ENCODE measurements at regions not wholly inside any gene's neighbourhood (a gene's known extent, or its start where the extent isn't known, plus 50 kb on each side); places are given as distances from the start of the nearest gene placed in this dataset.
A peak's percentile ranks its signal among the peaks of the same experiment; 100 is the strongest.

DNA sequence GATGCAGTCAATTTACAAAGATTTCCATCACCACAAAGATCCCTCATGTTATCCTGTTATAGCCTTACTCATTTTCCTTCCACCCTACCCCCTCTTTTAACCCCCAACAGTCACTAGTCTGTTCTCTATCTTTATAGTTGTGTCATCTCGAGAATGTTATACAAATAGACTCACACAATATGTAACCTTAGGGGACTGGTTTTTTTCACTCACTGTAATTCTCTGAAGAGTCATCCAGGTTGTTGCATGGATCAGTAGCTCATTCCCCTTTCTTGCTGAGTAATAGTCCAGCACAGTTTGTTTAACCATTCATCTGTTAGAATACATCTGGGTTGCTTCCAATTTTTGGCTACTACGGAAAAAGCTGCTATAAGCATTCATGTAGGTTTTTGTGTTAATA is 121.1 kb upstream of the PDE1C start:
- no peaks in the 10 kb centered on the region for H3K4me1 ChIP-seq (ENCODE audit: control insufficient read depth, insufficient read depth, low read length, unreplicated experiment)
- no peaks in the 10 kb centered on the region for H3K36me3 ChIP-seq (ENCODE audit: insufficient read depth, low read length)
- H2AFZ ChIP-seq (ENCODE audit: low read length, unreplicated experiment), result no peak overlapping the region
- H3K27ac ChIP-seq (ENCODE audit: low read depth, low read length), result no peak overlapping the region
- H3K27me3 ChIP-seq (ENCODE audit: insufficient read depth, low read length), result peaks cover 5% of the 10 kb centered on the region; the same call in 1 of the 2 replicates
- H3K4me3 ChIP-seq (ENCODE audit: low read depth, low read length), result no peak overlapping the region
- H3K79me2 ChIP-seq (ENCODE audit: control insufficient read depth, insufficient read depth, low read length, unreplicated experiment), result no peaks in the 10 kb centered on the region

DNA sequence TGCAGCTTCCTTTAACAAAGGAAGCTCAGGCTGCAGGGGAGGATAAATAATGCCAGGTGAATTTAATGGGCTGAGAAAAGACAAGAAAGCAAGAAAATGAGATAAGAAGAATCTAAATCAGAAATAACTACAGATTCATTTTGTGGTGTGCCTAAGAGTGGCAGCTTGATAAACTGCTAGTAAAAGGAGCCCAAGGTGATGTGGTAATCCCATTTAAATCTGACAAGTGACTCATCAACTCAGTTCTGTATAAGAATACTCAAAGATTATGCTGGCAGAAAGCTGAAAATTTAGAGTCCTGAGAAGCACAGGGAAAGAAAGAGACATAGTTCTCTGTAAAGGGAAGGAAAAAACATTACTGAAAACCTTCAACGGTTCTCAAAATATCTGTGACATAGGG is 109.4 kb upstream of the PDE1C start:
- Histone ChIP-seq H3K27ac (ENCODE audit: low read depth, low read length) (no peak overlapping the region), H3K4me1 (ENCODE audit: control insufficient read depth, insufficient read depth, low read length, unreplicated experiment) (no peaks in the 10 kb centered on the region), H2AFZ (ENCODE audit: low read length, unreplicated experiment) (no peak overlapping the region), H3K4me3 (ENCODE audit: low read depth, low read length) (no peak overlapping the region), H3K27me3 (ENCODE audit: insufficient read depth, low read length) (peaks cover 4% of the 10 kb centered on the region; the same call in 1 of the 2 replicates), H3K36me3 (ENCODE audit: insufficient read depth, low read length) (no peaks in the 10 kb centered on the region), H3K79me2 (ENCODE audit: control insufficient read depth, insufficient read depth, low read length, unreplicated experiment) (no peaks in the 10 kb centered on the region)

DNA sequence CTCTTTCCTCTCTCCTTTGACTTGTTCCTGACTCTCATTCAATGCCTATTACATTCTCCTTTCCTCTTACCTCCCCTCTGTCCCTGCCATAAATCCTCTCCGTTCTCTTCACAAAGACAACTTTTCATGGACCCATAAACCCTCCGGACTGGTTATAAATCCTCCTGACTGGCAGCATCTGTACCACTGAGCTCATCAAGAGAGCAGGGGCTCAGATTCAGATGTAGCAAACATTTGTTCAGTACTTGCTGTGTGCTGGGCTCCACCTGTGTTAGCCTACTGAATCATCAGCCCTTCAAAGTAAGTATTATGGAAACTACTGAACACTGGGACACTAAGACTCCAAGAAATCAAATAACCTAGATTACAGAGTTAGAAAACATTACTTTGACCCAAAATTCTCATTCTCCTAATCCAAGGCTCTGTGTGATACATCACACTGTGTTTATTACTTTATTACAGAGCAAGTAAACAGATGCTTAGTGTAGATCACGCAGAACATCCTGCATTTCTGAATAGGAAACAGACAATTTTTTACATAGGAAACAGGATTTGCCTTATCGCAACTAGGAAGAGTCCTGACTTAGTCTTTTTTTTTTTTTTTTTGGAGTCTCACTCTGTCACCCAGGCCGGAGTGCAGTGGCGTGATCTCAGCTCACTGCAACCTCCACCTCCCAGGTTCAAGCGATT is 108.6 kb upstream of the PDE1C start:
- no peak overlapping the region for H3K4me3 ChIP-seq (ENCODE audit: low read depth, low read length)
- peaks cover 4% of the 10 kb centered on the region; the same call in 1 of the 2 replicates for H3K27me3 ChIP-seq (ENCODE audit: insufficient read depth, low read length)
- H3K27ac ChIP-seq (ENCODE audit: low read depth, low read length), result no peak overlapping the region
- no peaks in the 10 kb centered on the region for H3K36me3 ChIP-seq (ENCODE audit: insufficient read depth, low read length)
- no peak overlapping the region for H2AFZ ChIP-seq (ENCODE audit: low read length, unreplicated experiment)
- H3K4me1 ChIP-seq (ENCODE audit: control insufficient read depth, insufficient read depth, low read length, unreplicated experiment), result no peaks in the 10 kb centered on the region
- no peaks in the 10 kb centered on the region for H3K79me2 ChIP-seq (ENCODE audit: control insufficient read depth, insufficient read depth, low read length, unreplicated experiment)

DNA sequence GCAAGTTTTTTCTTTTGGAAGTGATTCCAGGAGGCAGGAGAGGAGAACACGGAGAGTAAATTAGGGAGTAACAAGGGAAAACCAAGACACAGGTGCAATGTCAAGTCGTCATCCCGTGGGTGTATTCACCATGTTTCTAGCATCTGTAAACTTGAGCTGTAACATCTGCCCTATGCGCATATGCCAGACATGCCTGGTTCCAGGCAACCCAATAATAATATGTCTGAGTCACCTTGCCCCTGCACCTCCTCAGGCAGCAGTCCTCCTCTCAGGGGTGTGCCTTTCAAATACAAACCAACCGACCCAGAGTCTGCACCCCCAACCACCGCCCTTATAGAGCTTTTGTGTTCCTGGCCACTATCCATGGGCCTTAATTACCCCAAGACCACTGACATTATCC is 107.0 kb upstream of the PDE1C start:
- no peak overlapping the region for H2AFZ ChIP-seq (ENCODE audit: low read length, unreplicated experiment)
- H3K27ac ChIP-seq (ENCODE audit: low read depth, low read length), result no peak overlapping the region
- no peaks in the 10 kb centered on the region for H3K79me2 ChIP-seq (ENCODE audit: control insufficient read depth, insufficient read depth, low read length, unreplicated experiment)
- no peaks in the 10 kb centered on the region for H3K36me3 ChIP-seq (ENCODE audit: insufficient read depth, low read length)
- H3K27me3 ChIP-seq (ENCODE audit: insufficient read depth, low read length), result peaks cover 4% of the 10 kb centered on the region; the same call in 1 of the 2 replicates
- no peak overlapping the region for H3K4me3 ChIP-seq (ENCODE audit: low read depth, low read length)
- no peaks in the 10 kb centered on the region for H3K4me1 ChIP-seq (ENCODE audit: control insufficient read depth, insufficient read depth, low read length, unreplicated experiment)

DNA sequence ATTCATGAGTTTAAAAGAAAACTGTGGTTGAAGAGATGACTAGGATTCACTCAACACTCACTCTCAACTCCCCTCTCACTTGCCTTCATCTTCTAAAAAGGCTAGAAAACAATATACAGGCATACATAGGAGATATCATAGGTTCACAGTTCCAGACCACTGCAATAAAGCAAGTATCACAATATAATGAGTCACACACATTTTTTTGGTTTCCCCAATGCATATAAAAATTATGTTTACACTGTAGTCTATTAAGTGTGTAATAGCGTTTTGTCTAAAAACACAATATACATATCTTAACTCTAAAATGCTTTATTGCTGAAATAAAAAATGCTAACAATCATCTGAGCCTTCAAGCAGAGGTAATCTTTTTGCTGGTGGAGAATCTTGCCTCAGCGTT is 104.9 kb upstream of the PDE1C start:
- no peak overlapping the region for H2AFZ ChIP-seq (ENCODE audit: low read length, unreplicated experiment)
- H3K4me3 ChIP-seq (ENCODE audit: low read depth, low read length), result no peak overlapping the region
- H3K4me1 ChIP-seq (ENCODE audit: control insufficient read depth, insufficient read depth, low read length, unreplicated experiment), result no peaks in the 10 kb centered on the region
- no peaks in the 10 kb centered on the region for H3K79me2 ChIP-seq (ENCODE audit: control insufficient read depth, insufficient read depth, low read length, unreplicated experiment)
- H3K27me3 ChIP-seq (ENCODE audit: insufficient read depth, low read length), result peaks cover 4% of the 10 kb centered on the region; the same call in 1 of the 2 replicates
- H3K27ac ChIP-seq (ENCODE audit: low read depth, low read length), result no peak overlapping the region
- H3K36me3 ChIP-seq (ENCODE audit: insufficient read depth, low read length), result no peaks in the 10 kb centered on the region

DNA sequence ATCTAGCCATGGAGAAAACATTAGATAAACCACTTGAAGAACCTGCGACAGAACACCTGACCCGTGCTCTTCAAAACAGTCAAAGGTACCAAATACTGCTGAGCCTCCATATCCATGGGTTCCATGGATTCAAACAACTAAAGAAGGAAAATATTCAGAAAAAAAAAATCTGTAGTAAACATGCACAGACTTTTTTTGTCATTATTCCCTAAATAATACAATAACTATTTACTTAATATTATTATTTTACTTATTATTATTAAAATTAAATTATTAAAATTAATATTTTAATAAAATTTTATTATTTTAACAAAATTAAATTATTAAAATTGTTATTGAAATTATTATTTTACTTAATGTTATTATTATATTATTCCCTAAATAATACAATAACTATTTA is 101.0 kb upstream of the PDE1C start:
- Histone ChIP-seq H3K27me3 (ENCODE audit: insufficient read depth, low read length) (no peaks in the 10 kb centered on the region), H3K27ac (ENCODE audit: low read depth, low read length) (no peak overlapping the region), H3K4me1 (ENCODE audit: control insufficient read depth, insufficient read depth, low read length, unreplicated experiment) (no peaks in the 10 kb centered on the region), H2AFZ (ENCODE audit: low read length, unreplicated experiment) (no peak overlapping the region), H3K36me3 (ENCODE audit: insufficient read depth, low read length) (no peaks in the 10 kb centered on the region), H3K79me2 (ENCODE audit: control insufficient read depth, insufficient read depth, low read length, unreplicated experiment) (no peaks in the 10 kb centered on the region), H3K4me3 (ENCODE audit: low read depth, low read length) (no peak overlapping the region)

DNA sequence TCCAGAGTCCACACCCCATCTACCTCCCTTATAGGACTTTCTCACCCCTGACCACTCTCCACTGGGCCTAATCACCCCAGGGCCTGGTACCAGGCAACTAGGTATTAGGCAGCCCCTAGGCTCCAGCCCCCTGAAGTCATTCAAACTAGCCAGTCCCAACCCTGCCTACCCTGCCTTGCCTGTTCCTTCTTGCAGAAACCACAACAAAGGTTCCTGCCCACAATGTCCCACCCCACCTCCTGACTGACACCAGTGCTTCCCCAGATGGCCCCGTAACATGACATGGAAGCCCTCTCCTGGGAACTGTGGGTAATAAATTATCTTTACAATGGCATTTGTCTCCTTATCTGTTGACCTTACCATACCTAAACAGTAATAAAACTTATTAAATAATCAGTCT is 100.6 kb upstream of the PDE1C start:
- Histone ChIP-seq H3K79me2 (ENCODE audit: control insufficient read depth, insufficient read depth, low read length, unreplicated experiment) (no peaks in the 10 kb centered on the region), H3K27me3 (ENCODE audit: insufficient read depth, low read length) (no peaks in the 10 kb centered on the region), H3K4me3 (ENCODE audit: low read depth, low read length) (no peak overlapping the region), H3K27ac (ENCODE audit: low read depth, low read length) (no peak overlapping the region), H3K4me1 (ENCODE audit: control insufficient read depth, insufficient read depth, low read length, unreplicated experiment) (no peaks in the 10 kb centered on the region), H2AFZ (ENCODE audit: low read length, unreplicated experiment) (no peak overlapping the region), H3K36me3 (ENCODE audit: insufficient read depth, low read length) (no peaks in the 10 kb centered on the region)

DNA sequence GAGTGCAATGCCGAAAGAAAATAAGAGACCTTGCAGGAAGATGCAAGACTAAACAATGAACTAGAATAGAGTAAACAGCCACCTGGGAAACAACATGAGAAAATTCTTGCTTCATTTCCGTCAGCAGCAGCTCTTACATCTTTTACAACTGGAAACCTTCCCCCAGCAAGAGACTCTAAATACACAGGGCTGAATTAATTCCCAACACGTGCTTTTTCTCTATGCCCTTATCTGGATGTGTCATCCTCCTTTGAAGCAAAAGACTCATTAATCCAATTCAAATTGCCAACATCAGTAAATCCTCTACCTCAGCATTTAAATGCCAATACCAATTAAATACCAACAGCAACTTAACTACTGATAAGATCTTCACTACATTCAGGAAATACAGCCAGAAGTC is 99.0 kb upstream of the PDE1C start:
- Histone ChIP-seq H3K79me2 (ENCODE audit: control insufficient read depth, insufficient read depth, low read length, unreplicated experiment) (no peaks in the 10 kb centered on the region), H3K27ac (ENCODE audit: low read depth, low read length) (no peak overlapping the region), H3K4me3 (ENCODE audit: low read depth, low read length) (no peak overlapping the region), H3K36me3 (ENCODE audit: insufficient read depth, low read length) (no peaks in the 10 kb centered on the region), H3K27me3 (ENCODE audit: insufficient read depth, low read length) (no peaks in the 10 kb centered on the region), H2AFZ (ENCODE audit: low read length, unreplicated experiment) (no peak overlapping the region), H3K4me1 (ENCODE audit: control insufficient read depth, insufficient read depth, low read length, unreplicated experiment) (peaks cover 2% of the 10 kb centered on the region)

DNA sequence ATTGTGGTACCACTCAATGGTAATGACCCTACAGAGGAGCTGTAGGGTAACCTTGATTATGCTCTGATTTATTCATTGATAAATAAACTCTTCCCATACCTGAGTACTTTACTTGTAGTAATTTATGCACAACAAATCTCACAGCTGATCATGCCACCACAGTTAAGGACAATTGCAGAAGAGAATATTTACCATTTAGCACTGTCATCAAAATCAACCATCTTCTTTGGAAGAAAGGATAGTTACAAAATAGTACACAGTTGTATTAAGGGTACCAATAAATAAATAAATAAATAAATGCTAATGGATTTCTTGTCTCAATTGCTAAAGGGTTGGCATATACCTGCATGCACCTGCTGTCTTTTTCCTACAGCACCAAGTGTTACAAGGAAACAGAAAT is 97.6 kb upstream of the PDE1C start:
- no peaks in the 10 kb centered on the region for H3K27me3 ChIP-seq (ENCODE audit: insufficient read depth, low read length)
- no peaks in the 10 kb centered on the region for H3K36me3 ChIP-seq (ENCODE audit: insufficient read depth, low read length)
- no peak overlapping the region for H2AFZ ChIP-seq (ENCODE audit: low read length, unreplicated experiment)
- no peaks in the 10 kb centered on the region for H3K79me2 ChIP-seq (ENCODE audit: control insufficient read depth, insufficient read depth, low read length, unreplicated experiment)
- H3K4me3 ChIP-seq (ENCODE audit: low read depth, low read length), result no peak overlapping the region
- H3K4me1 ChIP-seq (ENCODE audit: control insufficient read depth, insufficient read depth, low read length, unreplicated experiment), result peaks cover 16% of the 10 kb centered on the region
- H3K27ac ChIP-seq (ENCODE audit: low read depth, low read length), result no peak overlapping the region

DNA sequence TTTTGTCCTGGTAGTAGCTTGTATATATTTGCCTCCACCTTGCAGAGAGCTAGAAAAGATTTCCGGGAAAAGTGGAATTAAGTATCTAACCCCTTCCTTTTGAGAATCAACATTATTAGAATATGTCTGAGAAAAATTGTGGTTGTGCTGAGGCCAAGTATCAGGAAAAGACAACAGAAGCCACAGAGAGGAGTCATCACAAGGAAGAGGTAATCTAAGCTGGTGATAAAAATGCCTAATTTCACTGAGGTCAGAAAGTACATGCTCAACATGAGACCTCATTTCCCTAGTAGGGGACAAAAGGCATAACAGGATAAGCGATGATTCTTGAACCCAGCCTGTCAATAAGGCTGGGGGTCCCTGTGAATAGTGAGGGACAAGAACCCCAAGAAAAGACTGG is 97.0 kb upstream of the PDE1C start:
- no peaks in the 10 kb centered on the region for H3K36me3 ChIP-seq (ENCODE audit: insufficient read depth, low read length)
- H3K4me1 ChIP-seq (ENCODE audit: control insufficient read depth, insufficient read depth, low read length, unreplicated experiment), result peaks cover 22% of the 10 kb centered on the region
- H2AFZ ChIP-seq (ENCODE audit: low read length, unreplicated experiment), result no peak overlapping the region
- H3K79me2 ChIP-seq (ENCODE audit: control insufficient read depth, insufficient read depth, low read length, unreplicated experiment), result no peaks in the 10 kb centered on the region
- no peak overlapping the region for H3K4me3 ChIP-seq (ENCODE audit: low read depth, low read length)
- no peak overlapping the region for H3K27ac ChIP-seq (ENCODE audit: low read depth, low read length)
- H3K27me3 ChIP-seq (ENCODE audit: insufficient read depth, low read length), result no peaks in the 10 kb centered on the region

DNA sequence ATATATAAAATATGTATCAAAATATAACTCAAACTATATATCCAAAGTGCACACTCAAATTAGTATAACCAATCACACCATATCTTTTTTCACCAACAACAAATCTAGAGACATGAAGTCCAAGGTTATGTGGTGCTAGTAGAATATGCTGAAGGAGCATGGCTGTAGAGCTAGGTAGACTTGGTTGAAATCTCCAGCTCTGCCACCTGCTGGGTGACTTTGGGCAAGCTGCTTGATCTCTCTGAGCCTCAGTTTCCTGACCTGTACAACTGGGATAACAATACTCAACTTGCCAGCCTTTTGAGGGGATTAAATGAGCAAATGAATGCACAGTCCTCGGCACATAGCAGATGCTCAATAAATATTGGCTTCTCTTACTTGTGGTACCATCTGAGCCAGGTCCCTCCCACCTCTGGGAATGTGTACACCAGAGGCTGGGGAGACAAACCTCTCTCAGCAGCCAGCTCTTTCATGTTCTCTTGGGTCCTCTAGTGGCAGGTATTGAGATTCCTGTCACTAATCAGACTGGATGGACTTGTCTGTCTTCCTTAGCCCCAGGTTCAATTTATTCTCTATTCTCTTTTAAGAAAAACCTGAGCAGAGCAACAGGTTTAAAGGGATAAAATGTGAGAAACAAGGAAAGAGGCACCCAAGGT is 94.3 kb upstream of the PDE1C start:
- no peak overlapping the region for H2AFZ ChIP-seq (ENCODE audit: low read length, unreplicated experiment)

More for the DNA sequence above, 94.3 kb upstream of the PDE1C start:
- Histone ChIP-seq H3K27ac (ENCODE audit: low read depth, low read length) (peak overlapping the region; percentile 84; the same call in 1 of the 2 replicates), H3K79me2 (ENCODE audit: control insufficient read depth, insufficient read depth, low read length, unreplicated experiment) (no peaks in the 10 kb centered on the region), H3K27me3 (ENCODE audit: insufficient read depth, low read length) (no peaks in the 10 kb centered on the region), H3K4me1 (ENCODE audit: control insufficient read depth, insufficient read depth, low read length, unreplicated experiment) (peaks cover 36% of the 10 kb centered on the region), H3K36me3 (ENCODE audit: insufficient read depth, low read length) (no peaks in the 10 kb centered on the region), H3K4me3 (ENCODE audit: low read depth, low read length) (no peak overlapping the region)
